K562 (cell line): ENCODE measurements at regions not wholly inside any gene's neighbourhood (a gene's known extent, or its start where the extent isn't known, plus 50 kb on each side); places are given as distances from the start of the nearest gene placed in this dataset.

ENCODE experiments used
- ATAC-seq: fragments of 200-7000 bp; cut with Tn5 transposase; 3 replicates; pipeline ENCODE4 v1.9.1; 2020; ENCODE audit warnings: moderate library complexity
- BruUV-seq: library from RNA; stranded (reverse); fragments of 400-500 nt; replicated peaks from 2 replicates; lab custom pipeline; 2021; lab: Mats Ljungman, UMichigan
- CTCF ChIA-PET: fragments of 300-600 bp; formaldehyde crosslinking; extraction: SDS; loops from one replicate; lab custom pipeline; 2021; ENCODE audit warnings: low intra/inter-chr PET ratio; lab: Yijun Ruan, JAX
- POLR2A ChIA-PET: fragments of 300-600, 350-650 bp; sonication (Branson Sonifier 250); formaldehyde crosslinking; extraction: SDS; loops from one replicate; lab custom pipeline; 2021; ENCODE audit warnings: antibody characterized with exemption, inconsistent platforms; lab: Yijun Ruan, JAX
- DNase-seq, 4 experiments: peaks; one replicate each; pipeline versions ENCODE4 v3.0.0 to v3.0.0-alpha.2; 2011 to 2018; ENCODE audit warnings: low spot score in 3 of 4, mixed read lengths in 3 of 4; ENCODE audit errors: extremely low read depth in 1 of 4
- FAIRE-seq: peaks from 2 replicates; lab custom pipeline; 2011; peaks lifted over from hg19 to GRCh38; lab: Jason Lieb, UNC
- H2AFZ ChIP-seq: 2 replicates; pipeline ENCODE4 v1.6.0; 2011; ENCODE audit warnings: low read depth, low read length, control low read depth, inconsistent platforms
- H3K27ac ChIP-seq: fragments of 200-600 bp; 3 replicates; pipeline ENCODE4 v1.8.0; 2011; ENCODE audit warnings: low read depth, mild to moderate bottlenecking, control low read depth, inconsistent platforms, low read length, moderate library complexity, mixed read lengths; ENCODE audit errors: extremely low read depth
- H3K27me3 ChIP-seq, 2 experiments: fragments of 300-600 bp in 1 of 2; 2 replicates in 1 of 2; 3 replicates in 1 of 2; pipeline versions ENCODE4 v1.6.0 to v1.8.0; 2011; ENCODE audit warnings: inconsistent platforms in 2 of 2, low read length in 2 of 2, mild to moderate bottlenecking in 1 of 2, mixed read lengths in 1 of 2, moderate library complexity in 1 of 2; ENCODE audit not compliant: control insufficient read depth in 2 of 2, insufficient read depth in 2 of 2
- H3K36me3 ChIP-seq: fragments of 300-600 bp; 3 replicates; pipeline ENCODE4 v1.8.0; 2011; ENCODE audit warnings: mild to moderate bottlenecking, low read length, inconsistent platforms; ENCODE audit not compliant: control insufficient read depth, insufficient read depth
- H3K4me1 ChIP-seq, 2 experiments: fragments of 200-600 bp in 1 of 2; replicated peaks in 1 of 2; 2 replicates in 1 of 2; 3 replicates in 1 of 2; pipeline versions ENCODE4 v1.5.1 to v1.8.0; 2011; ENCODE audit warnings: inconsistent platforms in 2 of 2, low read length in 2 of 2, mild to moderate bottlenecking in 1 of 2, mixed read lengths in 1 of 2, moderate library complexity in 1 of 2; ENCODE audit not compliant: control insufficient read depth in 2 of 2, insufficient read depth in 2 of 2
- H3K4me2 ChIP-seq: 2 replicates; pipeline ENCODE4 v1.6.1; 2011; ENCODE audit warnings: low read length, control low read depth, inconsistent platforms, mixed read lengths; ENCODE audit not compliant: insufficient read depth
- H3K4me3 ChIP-seq: fragments of 200-600 bp; sonication (generic), shearing (Covaris generic); 2 replicates; pipeline ENCODE4 v1.5.1; 2016; ENCODE audit warnings: control low read depth, inconsistent platforms
- H3K79me2 ChIP-seq: fragments of 200-600 bp; 3 replicates; pipeline ENCODE4 v1.8.0; 2011; ENCODE audit warnings: low read length, inconsistent platforms; ENCODE audit not compliant: control insufficient read depth, insufficient read depth
- H3K9ac ChIP-seq, 2 experiments: 2 replicates each; pipeline versions ENCODE4 v1.6.0 to v1.6.1; 2011; ENCODE audit warnings: low read depth in 2 of 2, low read length in 2 of 2, control low read depth in 1 of 2, inconsistent platforms in 1 of 2, mild to moderate bottlenecking in 1 of 2, mixed read lengths in 1 of 2; ENCODE audit not compliant: insufficient read depth in 1 of 2
- H3K9me1 ChIP-seq: one replicate; pipeline ENCODE4 v1.6.0; 2011; ENCODE audit warnings: inconsistent platforms, mild to moderate bottlenecking, low read length, moderate library complexity; ENCODE audit not compliant: control insufficient read depth, insufficient read depth
- H3K9me3 ChIP-seq: replicated peaks from 2 replicates; pipeline ENCODE4 v1.5.1; 2011; ENCODE audit warnings: low read depth, low read length, inconsistent platforms; ENCODE audit not compliant: control insufficient read depth, insufficient read depth
- H4K20me1 ChIP-seq: replicated peaks from 2 replicates; pipeline ENCODE4 v1.6.1; 2011; ENCODE audit warnings: low read length, inconsistent platforms, mixed read lengths; ENCODE audit not compliant: control insufficient read depth, insufficient read depth
- FOXJ3 ChIP-seq: sonication (generic); formaldehyde crosslinking; IDR thresholded peaks from 2 replicates; pipeline ENCODE4 v1.4.0; 2020; ENCODE audit warnings: mild to moderate bottlenecking, missing genetic modification reagents
- FOXK2 ChIP-seq, 2 experiments: fragments of 450-650 bp; IDR thresholded peaks in 1 of 2; conservative IDR thresholded peaks in 1 of 2; 2 replicates each; pipeline ENCODE4 v1.6.1; 2016; ENCODE audit warnings: low read depth in 2 of 2, mild to moderate bottlenecking in 1 of 2
- FOXM1 ChIP-seq, 2 experiments: fragments of 450-650 bp in 1 of 2; sonication (generic) in 1 of 2; formaldehyde crosslinking in 1 of 2; IDR thresholded peaks; 2 replicates each; pipeline versions ENCODE4 v1.6.1 to v1.9.0; 2017 to 2022; ENCODE audit warnings: low read depth in 2 of 2, mild to moderate bottlenecking in 2 of 2, missing genetic modification reagents in 1 of 2, moderate library complexity in 1 of 2
- HNRNPH1 ChIP-seq: fragments of 200-400 bp; formaldehyde crosslinking; optimal IDR thresholded peaks from 2 replicates; pipeline ENCODE3; 2017; ENCODE audit warnings: low read depth, mild to moderate bottlenecking, low read length, moderate library complexity
- KDM1A ChIP-seq, 2 experiments: fragments of 450-650 bp; IDR thresholded peaks; 2 replicates each; pipeline ENCODE4 v1.6.1; 2016; ENCODE audit warnings: mild to moderate bottlenecking in 2 of 2
- SMC3 ChIP-seq: conservative IDR thresholded peaks from 2 replicates; pipeline ENCODE4 v1.6.1; 2011; ENCODE audit warnings: low read depth, low read length, improper control_type of control experiment; ENCODE audit not compliant: insufficient read depth
- TEAD1 ChIP-seq, 2 experiments: fragments of 450-650 bp in 1 of 2; sonication (generic) in 1 of 2; formaldehyde crosslinking; IDR thresholded peaks; 2 replicates each; pipeline versions ENCODE4 v1.4.0 to v1.8.0; 2020 to 2022; ENCODE audit warnings: mild to moderate bottlenecking in 2 of 2, missing genetic modification reagents in 1 of 2
- ZBTB33 ChIP-seq: sonication (generic); formaldehyde crosslinking; IDR thresholded peaks from 2 replicates; pipeline ENCODE4 v1.8.1; 2023; ENCODE audit warnings: mild to moderate bottlenecking, missing genetic modification reagents
- WGBS: fragments of 100-300 bp; shearing (Covaris generic); methylation state at CpG from one replicate; pipeline ENCODE4 v1.1.6; 2016; ENCODE audit warnings: low coverage, mixed read lengths; ENCODE audit not compliant: insufficient coverage; ENCODE audit errors: missing lambda C conversion rate; 5-methylcytosine and 5-hydroxymethylcytosine counted together
- in situ Hi-C: fragments of 300-500 bp; cut with MboI; formaldehyde crosslinking; loops from 4 replicates; pipeline ENCODE4 v1.15.0; 2018; ENCODE audit warnings: inconsistent platforms, mixed read lengths
- intact Hi-C: fragments of 100-400 bp; cut with micrococcal nuclease; formaldehyde crosslinking; loops from 2 replicates; pipeline ENCODE4 v1.14.2; 2022

GRCh38 chr1:169001353-169001752 lies 105.1 kb upstream of the ATP1B1 start:
- H3K36me3 ChIP-seq = no peaks in the 10 kb centered on the region
- DNase-seq (no peak), FAIRE-seq (no peak), ATAC-seq (no peak)
- H3K27ac ChIP-seq = no peak overlapping the region
- no peak for TF ChIP-seq TEAD1 (CRISPR knock-in tag; IDR thresholded peaks at IDR 0.05)
- TF ChIP-seq HNRNPH1 = no peak
- no peak for TF ChIP-seq ZBTB33
- no peak for TF ChIP-seq KDM1A (IDR thresholded peaks at IDR 0.05)
- no peak for TF ChIP-seq SMC3
- TF ChIP-seq FOXK2 (conservative IDR thresholded peaks at IDR 0.05 in 1 of 2, IDR thresholded peaks at IDR 0.05 in 1 of 2; ENCODE audit: low read depth in 2 of 2) = no peak
- TF ChIP-seq FOXM1 (IDR thresholded peaks at IDR 0.05; ENCODE audit: low read depth) = no peak
- no peak for TF ChIP-seq FOXM1 (CRISPR knock-in tag; IDR thresholded peaks at IDR 0.05; ENCODE audit: low read depth)
- TF ChIP-seq FOXJ3 (CRISPR knock-in tag) = no peak
- H2AFZ ChIP-seq = no peak overlapping the region
- no peaks in the 10 kb centered on the region for H3K9me3 ChIP-seq
- H3K27me3 ChIP-seq = peaks cover 4 to 9% of the 10 kb centered on the region in 2 experiments; a peak in 2 of 5 replicates
- no peaks in the 10 kb centered on the region for H4K20me1 ChIP-seq
- H3K9me1 ChIP-seq = no peaks in the 10 kb centered on the region
- no peak overlapping the region for H3K4me2 ChIP-seq
- WGBS = 0% methylated on average over 5 of the region's 5 CpGs
- CTCF ChIA-PET = no interaction called here
- intact Hi-C loops = no loop called here
- no peak overlapping the region for H3K9ac ChIP-seq
- H3K4me1 ChIP-seq = no peaks in the 10 kb centered on the region
- no TSS peak for BruUV-seq
- H3K79me2 ChIP-seq = no peaks in the 10 kb centered on the region
- in situ Hi-C loops = no loop called here
- POLR2A ChIA-PET = no interaction called here
- H3K4me3 ChIP-seq = no peak overlapping the region
